ENCODE measurements at regions not wholly inside any gene's neighbourhood (a gene's known extent, or its start where the extent isn't known, plus 50 kb on each side); places are given as distances from the start of the nearest gene placed in this dataset.

- no peak for TF ChIP-seq CTCF (IDR thresholded peaks at IDR 0.05)
- TF ChIP-seq EZH2 (IDR thresholded peaks at IDR 0.05), result no peak
- no peak for TF ChIP-seq EZH2phosphoT487 (IDR thresholded peaks at IDR 0.05)
Observed at GRCh38 chr1:61579802-61580201, 145.1 kb downstream of the TM2D1 start.

All from neural progenitor cell (in vitro differentiated cells).